ENCODE measurements at regions not wholly inside any gene's neighbourhood (a gene's known extent, or its start where the extent isn't known, plus 50 kb on each side); places are given as distances from the start of the nearest gene placed in this dataset.

GRCh38 chr1:96365596-96366390 lies 355.8 kb upstream of the PTBP2 start:
- ATAC-seq = no peak
- intact Hi-C loops (cut with DNase I) = no loop called here
- no peak for DNase-seq (ENCODE audit: missing footprints)

GRCh38 chr1:96366516-96366915 lies 355.1 kb upstream of the PTBP2 start:
- no peak for ATAC-seq
- no peak for DNase-seq (ENCODE audit: missing footprints)
- intact Hi-C loops (cut with DNase I) = no loop called here

- intact Hi-C loops (cut with DNase I) = no loop called here
- ATAC-seq = no peak
- no peak for DNase-seq (ENCODE audit: missing footprints)
Measured at GRCh38 chr1:96367791-96368190, 353.8 kb upstream of the PTBP2 start.

- intact Hi-C loops (cut with DNase I) = no loop called here
- ATAC-seq (no peak), DNase-seq (ENCODE audit: missing footprints) (no peak)
Measured at GRCh38 chr1:96370757-96371156, 350.8 kb upstream of the PTBP2 start.

- ATAC-seq (no peak), DNase-seq (ENCODE audit: missing footprints) (no peak)
- intact Hi-C loops (cut with DNase I) = no loop called here
Measured at GRCh38 chr1:96372881-96373280, 348.7 kb upstream of the PTBP2 start.

- ATAC-seq (no peak), DNase-seq (ENCODE audit: missing footprints) (no peak)
- intact Hi-C loops (cut with DNase I) = no loop called here
Measured at GRCh38 chr1:96374076-96374762, 347.4 kb upstream of the PTBP2 start.

GRCh38 chr1:96376846-96377245 lies 344.7 kb upstream of the PTBP2 start:
- intact Hi-C loops (cut with DNase I) = no loop called here
- no peak for ATAC-seq
- no peak for DNase-seq (ENCODE audit: missing footprints)

GRCh38 chr1:96384611-96385010 lies 337.0 kb upstream of the PTBP2 start:
- DNase-seq (ENCODE audit: missing footprints) (no peak), ATAC-seq (no peak)
- intact Hi-C loops (cut with DNase I) = no loop called here

GRCh38 chr1:96387785-96388184 lies 333.8 kb upstream of the PTBP2 start:
- intact Hi-C loops (cut with DNase I) = no loop called here
- DNase-seq (ENCODE audit: missing footprints) = no peak
- ATAC-seq = no peak

GRCh38 chr1:96388421-96389310 lies 332.9 kb upstream of the PTBP2 start:
- no peak for ATAC-seq
- intact Hi-C loops (cut with DNase I) = no loop called here

GRCh38 chr1:96400089-96400488 lies 321.5 kb upstream of the PTBP2 start:
- DNase-seq (ENCODE audit: missing footprints) (no peak), ATAC-seq (no peak)
- intact Hi-C loops (cut with DNase I) = no loop called here

More at GRCh38 chr1:96388421-96389310, 332.9 kb upstream of the PTBP2 start:
- no peak for DNase-seq (ENCODE audit: missing footprints)

GRCh38 chr1:96409087-96409486 lies 312.5 kb upstream of the PTBP2 start:
- intact Hi-C loops (cut with DNase I) = no loop called here
- peak; percentile 84 for ATAC-seq
- DNase-seq (ENCODE audit: missing footprints) = no peak

GRCh38 chr1:96409689-96410088 lies 311.9 kb upstream of the PTBP2 start:
- intact Hi-C loops (cut with DNase I) = no loop called here
- peak; percentile 27 for ATAC-seq
- no peak for DNase-seq (ENCODE audit: missing footprints)

- DNase-seq (ENCODE audit: missing footprints) = no peak
- intact Hi-C loops (cut with DNase I) = no loop called here
Measured at GRCh38 chr1:96411006-96411405, 310.6 kb upstream of the PTBP2 start.

GRCh38 chr1:96414598-96414997 lies 307.0 kb upstream of the PTBP2 start:
- intact Hi-C loops (cut with DNase I) = no loop called here
- ATAC-seq = peak; percentile 9
- DNase-seq (ENCODE audit: missing footprints) = no peak

More at GRCh38 chr1:96411006-96411405, 310.6 kb upstream of the PTBP2 start:
- ATAC-seq = no peak

GRCh38 chr1:96416111-96416595 lies 305.4 kb upstream of the PTBP2 start:
- intact Hi-C loops (cut with DNase I) = no loop called here
- DNase-seq (ENCODE audit: missing footprints) (no peak), ATAC-seq (peak; percentile 96)

- DNase-seq (ENCODE audit: missing footprints) = no peak
- no peak for ATAC-seq
- intact Hi-C loops (cut with DNase I) = no loop called here
Measured at GRCh38 chr1:96416701-96417444, 304.7 kb upstream of the PTBP2 start.

GRCh38 chr1:96418969-96419368 lies 302.6 kb upstream of the PTBP2 start:
- no peak for DNase-seq (ENCODE audit: missing footprints)
- no peak for ATAC-seq
- intact Hi-C loops (cut with DNase I) = no loop called here

- intact Hi-C loops (cut with DNase I) = no loop called here
- ATAC-seq (no peak), DNase-seq (ENCODE audit: missing footprints) (no peak)
Measured at GRCh38 chr1:96424877-96425276, 296.7 kb upstream of the PTBP2 start.

All from Right ventricle myocardium inferior (tissue), 1 donor.